ENCODE measurements at regions not wholly inside any gene's neighbourhood (a gene's known extent, or its start where the extent isn't known, plus 50 kb on each side); places are given as distances from the start of the nearest gene placed in this dataset.

GRCh38 chr3:22276351-22276750, 525.3 kb upstream of the ZNF385D start:
- Mint-ChIP-seq H3K27me3 (ENCODE audit: insufficient read depth, unreplicated experiment) (peaks cover 3% of the 10 kb centered on the region), H3K4me3 (ENCODE audit: unreplicated experiment) (no peak overlapping the region), H3K9me3 (ENCODE audit: unreplicated experiment) (no peaks in the 10 kb centered on the region), H3K36me3 (ENCODE audit: insufficient read depth, unreplicated experiment) (no peaks in the 10 kb centered on the region), H3K4me1 (ENCODE audit: low read depth, unreplicated experiment) (no peaks in the 10 kb centered on the region), H3K27ac (ENCODE audit: unreplicated experiment) (no peak overlapping the region)
- BruUV-seq (replicated peaks) = no TSS peak
- Histone ChIP-seq H3K36me3 (ENCODE audit: control insufficient read depth, insufficient read depth, low read length) (no peaks in the 10 kb centered on the region), H3K4me3 (ENCODE audit: low read depth, low read length) (no peak overlapping the region), H3K9me3 (no peaks in the 10 kb centered on the region), H3K27me3 (replicated peaks; ENCODE audit: control insufficient read depth, insufficient read depth, low read length) (no peaks in the 10 kb centered on the region), H3K4me1 (no peaks in the 10 kb centered on the region)
- TF ChIP-seq, protein P1, sequence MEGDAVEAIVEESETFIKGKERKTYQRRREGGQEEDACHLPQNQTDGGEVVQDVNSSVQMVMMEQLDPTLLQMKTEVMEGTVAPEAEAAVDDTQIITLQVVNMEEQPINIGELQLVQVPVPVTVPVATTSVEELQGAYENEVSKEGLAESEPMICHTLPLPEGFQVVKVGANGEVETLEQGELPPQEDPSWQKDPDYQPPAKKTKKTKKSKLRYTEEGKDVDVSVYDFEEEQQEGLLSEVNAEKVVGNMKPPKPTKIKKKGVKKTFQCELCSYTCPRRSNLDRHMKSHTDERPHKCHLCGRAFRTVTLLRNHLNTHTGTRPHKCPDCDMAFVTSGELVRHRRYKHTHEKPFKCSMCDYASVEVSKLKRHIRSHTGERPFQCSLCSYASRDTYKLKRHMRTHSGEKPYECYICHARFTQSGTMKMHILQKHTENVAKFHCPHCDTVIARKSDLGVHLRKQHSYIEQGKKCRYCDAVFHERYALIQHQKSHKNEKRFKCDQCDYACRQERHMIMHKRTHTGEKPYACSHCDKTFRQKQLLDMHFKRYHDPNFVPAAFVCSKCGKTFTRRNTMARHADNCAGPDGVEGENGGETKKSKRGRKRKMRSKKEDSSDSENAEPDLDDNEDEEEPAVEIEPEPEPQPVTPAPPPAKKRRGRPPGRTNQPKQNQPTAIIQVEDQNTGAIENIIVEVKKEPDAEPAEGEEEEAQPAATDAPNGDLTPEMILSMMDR (IDR thresholded peaks at IDR 0.05; ENCODE audit: insufficient read depth in 1 of 2, low read depth in 1 of 2, low read length in 1 of 2, severe bottlenecking in 1 of 2, unreplicated experiment in 1 of 2) = no peak
- intact Hi-C loops (cut with micrococcal nuclease; ENCODE audit: unreplicated experiment) = no loop called here
- POLR2A ChIA-PET = no interaction called here
- CTCF ChIA-PET = no interaction called here
- DNase-seq = no peak

GRCh38 chr3:22284559-22284958, 533.5 kb upstream of the ZNF385D start:
- Mint-ChIP-seq H3K4me3 (ENCODE audit: unreplicated experiment) (no peak overlapping the region), H3K36me3 (ENCODE audit: insufficient read depth, unreplicated experiment) (no peaks in the 10 kb centered on the region), H3K27me3 (ENCODE audit: insufficient read depth, unreplicated experiment) (peaks cover 13% of the 10 kb centered on the region), H3K9me3 (ENCODE audit: unreplicated experiment) (no peaks in the 10 kb centered on the region), H3K27ac (ENCODE audit: unreplicated experiment) (no peak overlapping the region), H3K4me1 (ENCODE audit: low read depth, unreplicated experiment) (no peaks in the 10 kb centered on the region)
- BruUV-seq (replicated peaks) = no TSS peak
- no peak for DNase-seq
- ChIA-PET POLR2A (no interaction called here), CTCF (no interaction called here)
- intact Hi-C loops (cut with micrococcal nuclease; ENCODE audit: unreplicated experiment) = no loop called here
- no peaks in the 10 kb centered on the region for H3K9me3 ChIP-seq
- H3K4me3 ChIP-seq (ENCODE audit: low read depth, low read length) = no peak overlapping the region
- H3K27me3 ChIP-seq (replicated peaks; ENCODE audit: control insufficient read depth, insufficient read depth, low read length) = no peaks in the 10 kb centered on the region
- no peaks in the 10 kb centered on the region for H3K4me1 ChIP-seq
- H3K36me3 ChIP-seq (ENCODE audit: control insufficient read depth, insufficient read depth, low read length) = no peaks in the 10 kb centered on the region
- TF ChIP-seq, protein P1 (IDR thresholded peaks at IDR 0.05; ENCODE audit: insufficient read depth in 1 of 2, low read depth in 1 of 2, low read length in 1 of 2, severe bottlenecking in 1 of 2, unreplicated experiment in 1 of 2) = no peak

- Mint-ChIP-seq H3K27me3 (ENCODE audit: insufficient read depth, unreplicated experiment) (peaks cover 6% of the 10 kb centered on the region), H3K4me3 (ENCODE audit: unreplicated experiment) (no peak overlapping the region), H3K36me3 (ENCODE audit: insufficient read depth, unreplicated experiment) (no peaks in the 10 kb centered on the region), H3K4me1 (ENCODE audit: low read depth, unreplicated experiment) (no peaks in the 10 kb centered on the region), H3K27ac (ENCODE audit: unreplicated experiment) (no peak overlapping the region), H3K9me3 (ENCODE audit: unreplicated experiment) (no peaks in the 10 kb centered on the region)
- no peaks in the 10 kb centered on the region for H3K4me1 ChIP-seq
- BruUV-seq (replicated peaks) = no TSS peak
- H3K9me3 ChIP-seq = no peaks in the 10 kb centered on the region
- H3K36me3 ChIP-seq (ENCODE audit: control insufficient read depth, insufficient read depth, low read length) = no peaks in the 10 kb centered on the region
- DNase-seq = no peak
- H3K4me3 ChIP-seq (ENCODE audit: low read depth, low read length) = no peak overlapping the region
- intact Hi-C loops (cut with micrococcal nuclease; ENCODE audit: unreplicated experiment) = no loop called here
- POLR2A ChIA-PET = no interaction called here
- no peaks in the 10 kb centered on the region for H3K27me3 ChIP-seq (replicated peaks; ENCODE audit: control insufficient read depth, insufficient read depth, low read length)
- TF ChIP-seq, protein P1 (IDR thresholded peaks at IDR 0.05; ENCODE audit: insufficient read depth in 1 of 2, low read depth in 1 of 2, low read length in 1 of 2, severe bottlenecking in 1 of 2, unreplicated experiment in 1 of 2) = no peak
- CTCF ChIA-PET = no interaction called here
Observed at GRCh38 chr3:22288756-22289155, 537.7 kb upstream of the ZNF385D start.

All from Caco-2 (cell line).